Thymus (tissue), 11 donors: ENCODE measurements at regions not wholly inside any gene's neighbourhood (a gene's known extent, or its start where the extent isn't known, plus 50 kb on each side); places are given as distances from the start of the nearest gene placed in this dataset.
"Not testable (repeated sequence)": the region's sequence is repeated elsewhere in the genome, so short reads cannot be mapped to it uniquely, and the experiment has no call there.

Experiments used
- DNase-seq, 9 donors: peaks; one replicate each; pipeline ENCODE4 v3.0.0-alpha.2; 2013; ENCODE audit warnings: low spot score in 9 of 9, low read depth in 6 of 9, missing footprints in 1 of 9
- H3K27ac ChIP-seq, 2 donors: one replicate each; pipeline ENCODE4 v1.5.1; 2013; ENCODE audit warnings: control low read depth in 1 of 2, low read depth in 1 of 2, low read length in 1 of 2, mild to moderate bottlenecking in 1 of 2, moderate library complexity in 1 of 2
- H3K27me3 ChIP-seq, 2 donors: one replicate each; pipeline ENCODE4 v1.5.1; 2013; ENCODE audit warnings: low read length in 1 of 2; ENCODE audit not compliant: control insufficient read depth in 2 of 2, insufficient read depth in 1 of 2
- H3K36me3 ChIP-seq, 2 donors: one replicate each; pipeline ENCODE4 v1.5.1; 2013; ENCODE audit warnings: low read length in 1 of 2, mild to moderate bottlenecking in 1 of 2, moderate library complexity in 1 of 2; ENCODE audit not compliant: control insufficient read depth in 2 of 2, insufficient read depth in 2 of 2
- H3K4me1 ChIP-seq, 2 donors: one replicate each; pipeline ENCODE4 v1.5.1; 2013; ENCODE audit warnings: low read length in 2 of 2; ENCODE audit not compliant: control insufficient read depth in 2 of 2, insufficient read depth in 2 of 2
- H3K4me3 ChIP-seq, 2 donors: one replicate each; pipeline ENCODE4 v1.5.1; 2013; ENCODE audit warnings: low read length in 2 of 2, control low read depth in 1 of 2, mild to moderate bottlenecking in 1 of 2
- H3K9me3 ChIP-seq, 2 donors: one replicate each; pipeline ENCODE4 v1.5.1; 2013; ENCODE audit warnings: low read length in 1 of 2, mild to moderate bottlenecking in 1 of 2; ENCODE audit not compliant: control insufficient read depth in 2 of 2, insufficient read depth in 1 of 2
- WGBS: extraction: QIAGEN DNeasy Blood & Tissue Kit; methylation state at CpG from one replicate; pipeline ENCODE4 v1.1.7; 2013; 5-methylcytosine and 5-hydroxymethylcytosine counted together
- donor health status: healthy.

GRCh38 chr3:147672436-147672835, 263.3 kb downstream of the ZIC1 start:
- Histone ChIP-seq H3K9me3 (no peaks in the 10 kb centered on the region), H3K4me3 (no peak overlapping the region), H3K27me3 (no peaks in the 10 kb centered on the region), H3K4me1 (no peaks in the 10 kb centered on the region), H3K36me3 (no peaks in the 10 kb centered on the region), H3K27ac (no peak overlapping the region)
- 63% methylated on average over 2 of the region's 2 CpGs for WGBS
- DNase-seq: no peak

- no peaks in the 10 kb centered on the region for H3K4me1 ChIP-seq
- H3K27ac ChIP-seq: no peak overlapping the region
- H3K9me3 ChIP-seq: no peaks in the 10 kb centered on the region
- H3K27me3 ChIP-seq: no peaks in the 10 kb centered on the region
- H3K4me3 ChIP-seq: no peak overlapping the region
- DNase-seq: no peak
- 98% methylated on average over 2 of the region's 2 CpGs for WGBS
- H3K36me3 ChIP-seq: no peaks in the 10 kb centered on the region
These were observed 266.6 kb downstream of the ZIC1 start for GRCh38 chr3:147675761-147676160.

GRCh38 chr3:147680837-147681483, 271.8 kb downstream of the ZIC1 start:
- no peaks in the 10 kb centered on the region for H3K27me3 ChIP-seq
- no peak for DNase-seq
- 89% methylated on average over 6 of the region's 6 CpGs for WGBS
- no peak overlapping the region for H3K4me3 ChIP-seq
- H3K36me3 ChIP-seq: no peaks in the 10 kb centered on the region
- no peak overlapping the region for H3K27ac ChIP-seq
- H3K9me3 ChIP-seq: no peaks in the 10 kb centered on the region
- no peaks in the 10 kb centered on the region for H3K4me1 ChIP-seq

GRCh38 chr3:147688868-147689267, 279.7 kb downstream of the ZIC1 start:
- DNase-seq: no peak
- WGBS: 95% methylated on average over 1 of the region's 1 CpG
- Histone ChIP-seq H3K27me3 (no peaks in the 10 kb centered on the region), H3K36me3 (no peaks in the 10 kb centered on the region), H3K4me1 (no peaks in the 10 kb centered on the region), H3K4me3 (no peak overlapping the region), H3K27ac (no peak overlapping the region), H3K9me3 (no peaks in the 10 kb centered on the region)

- no peaks in the 10 kb centered on the region for H3K4me1 ChIP-seq
- H3K27ac ChIP-seq: no peak overlapping the region
- WGBS: 87% methylated on average over 2 of the region's 2 CpGs
- no peaks in the 10 kb centered on the region for H3K27me3 ChIP-seq
- H3K9me3 ChIP-seq: no peaks in the 10 kb centered on the region
- no peak overlapping the region for H3K4me3 ChIP-seq
- H3K36me3 ChIP-seq: no peaks in the 10 kb centered on the region
- DNase-seq: no peak
These were observed 290.1 kb downstream of the ZIC1 start for GRCh38 chr3:147699175-147699838.

- Histone ChIP-seq H3K4me1 (no peaks in the 10 kb centered on the region), H3K36me3 (no peaks in the 10 kb centered on the region), H3K27me3 (no peaks in the 10 kb centered on the region), H3K4me3 (no peak overlapping the region), H3K9me3 (no peaks in the 10 kb centered on the region), H3K27ac (no peak overlapping the region)
- no peak for DNase-seq
- 93% methylated on average over 2 of the region's 2 CpGs for WGBS
These were observed 292.0 kb downstream of the ZIC1 start for GRCh38 chr3:147701195-147701594.

- no peak for DNase-seq
- Histone ChIP-seq H3K36me3 (no peaks in the 10 kb centered on the region), H3K27me3 (no peaks in the 10 kb centered on the region), H3K27ac (no peak overlapping the region), H3K4me3 (no peak overlapping the region), H3K9me3 (no peaks in the 10 kb centered on the region), H3K4me1 (no peaks in the 10 kb centered on the region)
These were observed 293.3 kb downstream of the ZIC1 start for GRCh38 chr3:147702509-147702908.

GRCh38 chr3:147705651-147706051, 296.5 kb downstream of the ZIC1 start:
- 71% methylated on average over 2 of the region's 2 CpGs for WGBS
- Histone ChIP-seq H3K27me3 (no peaks in the 10 kb centered on the region), H3K9me3 (no peaks in the 10 kb centered on the region), H3K4me1 (no peaks in the 10 kb centered on the region), H3K4me3 (no peak overlapping the region), H3K27ac (no peak overlapping the region), H3K36me3 (no peaks in the 10 kb centered on the region)
- DNase-seq: no peak

- not testable (repeated sequence) for DNase-seq, H3K27ac ChIP-seq, H3K36me3 ChIP-seq, H3K27me3 ChIP-seq, H3K4me1 ChIP-seq, H3K9me3 ChIP-seq, H3K4me3 ChIP-seq
- 66% methylated on average over 1 of the region's 1 CpG for WGBS
These were observed 301.6 kb downstream of the ZIC1 start for GRCh38 chr3:147710753-147711152.
